Loucy (cell line): ENCODE measurements at regions not wholly inside any gene's neighbourhood (a gene's known extent, or its start where the extent isn't known, plus 50 kb on each side); places are given as distances from the start of the nearest gene placed in this dataset.
"Not testable (repeated sequence)": the region's sequence is repeated elsewhere in the genome, so short reads cannot be mapped to it uniquely, and the experiment has no call there.

ENCODE experiments used
- H2AFZ ChIP-seq: fragments of 200-600 bp; sonication (generic); 2 replicates; pipeline ENCODE4 v1.6.0; 2016; ENCODE audit warnings: antibody characterized with exemption, mild to moderate bottlenecking, low read length, moderate library complexity
- H3F3A ChIP-seq: fragments of 200-600 bp; 2 replicates; pipeline ENCODE4 v1.6.0; 2016; ENCODE audit warnings: antibody characterized with exemption, low read depth, mild to moderate bottlenecking
- H3K27me3 ChIP-seq: fragments of 200-600 bp; sonication (generic); 2 replicates; pipeline ENCODE4 v1.6.1; 2014; ENCODE audit warnings: low read length, mild to moderate bottlenecking; ENCODE audit not compliant: insufficient read depth, poor library complexity, severe bottlenecking
- H3K36me3 ChIP-seq: fragments of 200-600 bp; sonication (generic); 2 replicates; pipeline ENCODE4 v1.6.1; 2016; ENCODE audit warnings: low read length; ENCODE audit not compliant: insufficient read depth
- H3K4me1 ChIP-seq: fragments of 200-600 bp; sonication (generic); 2 replicates; pipeline ENCODE4 v1.5.1; 2014; ENCODE audit warnings: low read length, mild to moderate bottlenecking; ENCODE audit not compliant: insufficient read depth, poor library complexity, severe bottlenecking
- H3K4me2 ChIP-seq: fragments of 200-600 bp; sonication (generic); 2 replicates; pipeline ENCODE4 v1.6.0; 2014; ENCODE audit warnings: antibody characterized with exemption, low read length, low read depth, mild to moderate bottlenecking; ENCODE audit not compliant: poor library complexity, severe bottlenecking
- H3K4me3 ChIP-seq: fragments of 200-600 bp; sonication (generic); 2 replicates; pipeline ENCODE4 v1.5.1; 2014; ENCODE audit warnings: low read length, mild to moderate bottlenecking, mixed read lengths; ENCODE audit not compliant: poor library complexity, severe bottlenecking
- H3K79me2 ChIP-seq: fragments of 200-600 bp; sonication (generic); 2 replicates; pipeline ENCODE4 v1.6.1; 2014; ENCODE audit warnings: low read length; ENCODE audit not compliant: insufficient read depth
- H3K9ac ChIP-seq: fragments of 200-600 bp; sonication (generic); 2 replicates; pipeline ENCODE4 v1.6.0; 2014; ENCODE audit warnings: mild to moderate bottlenecking, low read depth, low read length, moderate library complexity; ENCODE audit not compliant: poor library complexity, severe bottlenecking
- H3K9me2 ChIP-seq: fragments of 200-600 bp; sonication (generic); replicated peaks from 2 replicates; pipeline ENCODE4 v1.6.1; 2016; ENCODE audit warnings: low read depth, low read length, mixed read lengths
- H3K9me3 ChIP-seq: fragments of 200-600 bp; sonication (generic); 2 replicates; pipeline ENCODE4 v1.6.1; 2014; ENCODE audit warnings: mild to moderate bottlenecking, antibody characterized with exemption, low read length, low read depth; ENCODE audit not compliant: insufficient read depth
- H4K20me1 ChIP-seq: fragments of 200-600 bp; sonication (generic); 2 replicates; pipeline ENCODE4 v1.6.0; 2014; ENCODE audit warnings: antibody characterized with exemption, low read length, mild to moderate bottlenecking; ENCODE audit not compliant: insufficient read depth, poor library complexity, severe bottlenecking
- EZH2phosphoT487 ChIP-seq: fragments of 200-600 bp; IDR thresholded peaks from 2 replicates; pipeline ENCODE4 v1.6.1; 2018; ENCODE audit warnings: antibody characterized with exemption, mild to moderate bottlenecking, moderate library complexity, borderline replicate concordance
- TF ChIP-seq, protein P1 (sequence below): fragments of 200-600 bp; sonication (generic); conservative IDR thresholded peaks from 2 replicates; pipeline ENCODE4 v1.5.1; 2014; ENCODE audit warnings: mild to moderate bottlenecking, antibody characterized with exemption, low read length

DNA sequence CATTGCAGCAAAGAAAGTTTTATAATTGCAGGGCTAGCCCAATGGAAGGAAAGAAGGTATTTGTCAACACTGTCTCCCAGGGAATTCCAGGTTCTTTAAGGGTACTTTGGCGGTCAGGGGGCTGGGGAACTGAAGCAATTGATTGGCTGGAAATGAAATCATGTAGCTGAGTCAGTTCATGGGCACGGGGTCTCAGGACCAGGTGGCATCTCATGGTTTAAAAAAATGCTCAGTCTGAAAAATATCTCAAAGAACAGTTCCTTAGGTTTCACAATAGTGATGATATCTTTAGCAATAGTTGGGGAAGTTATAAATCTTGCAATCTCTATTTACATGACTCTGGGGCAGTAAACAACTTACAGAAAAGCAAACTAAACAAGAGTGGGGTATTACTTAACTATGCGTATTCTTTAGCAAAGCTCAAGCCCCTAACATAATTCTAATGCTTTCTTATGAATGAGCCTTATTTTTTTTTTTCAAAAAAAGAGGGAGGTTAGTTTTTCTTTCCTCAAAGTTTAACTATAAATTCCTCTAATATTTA lies 376.9 kb upstream of the NRG3 start:
- Histone ChIP-seq H3K9me3 (no peaks in the 10 kb centered on the region), H3K4me3 (no peak overlapping the region), H3K4me1 (no peaks in the 10 kb centered on the region), H3K9me2 (no peaks in the 10 kb centered on the region), H3F3A (no peaks in the 10 kb centered on the region), H3K4me2 (no peak overlapping the region), H3K9ac (no peak overlapping the region), H4K20me1 (no peaks in the 10 kb centered on the region), H3K36me3 (no peaks in the 10 kb centered on the region), H3K27me3 (no peaks in the 10 kb centered on the region), H3K79me2 (no peaks in the 10 kb centered on the region), H2AFZ (no peak overlapping the region)
- TF ChIP-seq, protein P1, sequence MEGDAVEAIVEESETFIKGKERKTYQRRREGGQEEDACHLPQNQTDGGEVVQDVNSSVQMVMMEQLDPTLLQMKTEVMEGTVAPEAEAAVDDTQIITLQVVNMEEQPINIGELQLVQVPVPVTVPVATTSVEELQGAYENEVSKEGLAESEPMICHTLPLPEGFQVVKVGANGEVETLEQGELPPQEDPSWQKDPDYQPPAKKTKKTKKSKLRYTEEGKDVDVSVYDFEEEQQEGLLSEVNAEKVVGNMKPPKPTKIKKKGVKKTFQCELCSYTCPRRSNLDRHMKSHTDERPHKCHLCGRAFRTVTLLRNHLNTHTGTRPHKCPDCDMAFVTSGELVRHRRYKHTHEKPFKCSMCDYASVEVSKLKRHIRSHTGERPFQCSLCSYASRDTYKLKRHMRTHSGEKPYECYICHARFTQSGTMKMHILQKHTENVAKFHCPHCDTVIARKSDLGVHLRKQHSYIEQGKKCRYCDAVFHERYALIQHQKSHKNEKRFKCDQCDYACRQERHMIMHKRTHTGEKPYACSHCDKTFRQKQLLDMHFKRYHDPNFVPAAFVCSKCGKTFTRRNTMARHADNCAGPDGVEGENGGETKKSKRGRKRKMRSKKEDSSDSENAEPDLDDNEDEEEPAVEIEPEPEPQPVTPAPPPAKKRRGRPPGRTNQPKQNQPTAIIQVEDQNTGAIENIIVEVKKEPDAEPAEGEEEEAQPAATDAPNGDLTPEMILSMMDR: no peak
- TF ChIP-seq EZH2phosphoT487: no peak

DNA sequence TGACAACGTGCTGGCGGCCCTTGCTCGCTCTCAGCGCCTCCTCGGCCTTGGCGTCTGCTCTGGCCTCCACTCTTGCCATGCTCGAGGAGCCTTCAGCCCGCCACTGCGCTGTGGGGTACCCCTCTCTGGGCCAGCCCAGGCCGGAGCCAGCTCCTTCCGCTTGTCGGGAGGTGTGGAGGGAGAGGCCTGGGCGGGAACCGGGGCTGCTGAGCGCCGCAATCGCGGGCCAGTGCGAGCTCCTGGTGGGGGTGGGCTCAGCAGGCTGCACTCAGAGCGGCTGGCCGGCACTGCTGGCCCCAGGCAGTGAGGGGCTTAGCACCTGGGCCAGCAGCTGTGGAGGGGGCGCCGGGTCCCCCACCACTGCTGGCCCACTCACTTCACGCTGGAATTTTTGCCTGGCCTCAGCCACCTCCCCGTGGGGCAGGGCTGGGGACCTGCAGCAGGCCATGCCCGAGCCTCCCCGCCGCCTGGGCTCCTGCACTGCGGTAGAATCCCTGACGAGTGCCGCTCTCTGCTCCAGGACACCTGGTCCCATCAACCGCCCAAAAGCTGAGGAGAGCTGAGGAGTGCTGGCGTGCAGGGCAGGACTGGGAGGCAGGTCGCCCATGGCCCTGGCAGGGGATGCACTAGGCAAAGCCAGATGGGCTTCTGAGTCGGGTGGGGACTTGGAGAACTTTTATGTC lies 372.2 kb upstream of the NRG3 start:
- TF ChIP-seq, protein P1: no peak
- no peak for TF ChIP-seq EZH2phosphoT487
- Histone ChIP-seq H3F3A (no peaks in the 10 kb centered on the region), H3K27me3 (no peaks in the 10 kb centered on the region), H4K20me1 (no peaks in the 10 kb centered on the region), H3K36me3 (no peaks in the 10 kb centered on the region), H3K9me3 (no peaks in the 10 kb centered on the region), H3K9me2 (no peaks in the 10 kb centered on the region), H3K4me2 (no peak overlapping the region), H3K79me2 (no peaks in the 10 kb centered on the region), H2AFZ (no peak overlapping the region), H3K4me1 (no peaks in the 10 kb centered on the region), H3K9ac (no peak overlapping the region), H3K4me3 (no peak overlapping the region)

DNA sequence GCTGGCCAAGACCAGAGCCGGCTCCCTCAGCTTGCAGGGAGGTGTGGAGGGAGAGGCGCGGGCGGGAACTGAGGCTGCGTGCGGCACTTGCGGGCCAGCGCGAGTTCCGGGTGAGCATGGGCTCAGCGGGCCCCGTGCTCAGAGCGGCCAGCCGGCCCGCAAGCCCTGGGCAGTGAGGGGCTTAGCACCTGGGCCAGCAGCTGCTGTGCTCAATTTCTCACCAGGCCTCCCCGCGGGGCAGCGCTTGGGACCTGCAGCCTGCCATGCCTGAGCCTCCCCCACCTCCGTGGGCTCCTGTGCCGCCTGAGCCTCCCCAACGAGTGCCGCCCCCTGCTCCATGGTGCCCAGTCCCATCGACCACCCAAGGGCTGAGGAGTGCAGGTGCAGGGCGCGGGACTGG lies 369.2 kb upstream of the NRG3 start:
- H3F3A ChIP-seq, H3K36me3 ChIP-seq, H3K4me2 ChIP-seq, H3K9ac ChIP-seq, H3K79me2 ChIP-seq, H3K4me1 ChIP-seq, H3K9me3 ChIP-seq, H2AFZ ChIP-seq, H3K9me2 ChIP-seq, H4K20me1 ChIP-seq, H3K4me3 ChIP-seq, H3K27me3 ChIP-seq: not testable (repeated sequence)

DNA sequence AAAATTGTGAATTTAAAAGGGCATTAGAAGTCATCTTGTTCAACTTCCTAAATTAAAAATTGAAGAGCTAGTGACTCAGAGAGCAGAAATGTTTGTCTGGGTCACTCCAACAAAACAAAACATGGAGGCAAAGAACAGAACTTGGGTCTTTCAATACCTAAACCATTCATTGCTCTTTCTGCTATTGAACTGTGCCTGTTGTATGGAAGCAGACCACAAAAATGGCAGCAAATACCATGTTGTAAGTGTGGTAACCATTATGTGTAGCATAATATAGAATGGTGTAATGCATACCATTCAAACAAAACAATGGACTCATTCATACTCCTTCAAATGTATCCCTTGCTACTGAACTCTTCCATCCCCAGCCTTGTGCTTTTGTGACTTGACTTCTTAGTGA lies 360.2 kb upstream of the NRG3 start:
- no peaks in the 10 kb centered on the region for H3K9me2 ChIP-seq
- no peaks in the 10 kb centered on the region for H3K9me3 ChIP-seq
- no peak overlapping the region for H2AFZ ChIP-seq
- no peaks in the 10 kb centered on the region for H4K20me1 ChIP-seq
- no peaks in the 10 kb centered on the region for H3K27me3 ChIP-seq
- H3K9ac ChIP-seq: no peak overlapping the region
- H3K36me3 ChIP-seq: no peaks in the 10 kb centered on the region
- H3K79me2 ChIP-seq: no peaks in the 10 kb centered on the region
- no peaks in the 10 kb centered on the region for H3K4me1 ChIP-seq
- no peaks in the 10 kb centered on the region for H3F3A ChIP-seq
- no peak overlapping the region for H3K4me3 ChIP-seq
- TF ChIP-seq, protein P1: no peak
- TF ChIP-seq EZH2phosphoT487: no peak
- no peak overlapping the region for H3K4me2 ChIP-seq
